ENCODE measurements at regions not wholly inside any gene's neighbourhood (a gene's known extent, or its start where the extent isn't known, plus 50 kb on each side); places are given as distances from the start of the nearest gene placed in this dataset.
A peak's percentile ranks its signal among the peaks of the same experiment; 100 is the strongest.

- Histone ChIP-seq H3K4me1 (peaks cover 0 to 20% (median 6%) of the 10 kb centered on the region in 4 donors), H3K27ac (no peak overlapping the region), H3K9me3 (no peaks in the 10 kb centered on the region), H3K36me3 (no peaks in the 10 kb centered on the region), H3K27me3 (no peaks in the 10 kb centered on the region), H3K4me3 (no peak overlapping the region)
- intact Hi-C loops (cut with DNase I) = no loop called here
- 80% methylated on average over 2 of the region's 4 CpGs for WGBS (ENCODE audit: insufficient coverage, low coverage, low lambda C conversion rate, missing lambda C conversion rate)
- no peak for ATAC-seq
- DNase-seq = no peak
- TF ChIP-seq POLR2A (IDR thresholded peaks at IDR 0.05) (no peak), CTCF (IDR thresholded peaks at IDR 0.05) (no peak)
Observed at GRCh38 chr3:139248593-139249255, 95.1 kb upstream of the MRPS22 start.

GRCh38 chr3:139251529-139251928, 92.3 kb upstream of the MRPS22 start:
- Histone ChIP-seq H3K4me1 (peaks cover 0 to 20% (median 6%) of the 10 kb centered on the region in 4 donors), H3K27ac (peak overlapping the region in 1 of 3 donors; percentile 44), H3K27me3 (no peaks in the 10 kb centered on the region), H3K9me3 (no peaks in the 10 kb centered on the region), H3K4me3 (peak overlapping the region; percentile 2 to 39 (median 25)), H3K36me3 (no peaks in the 10 kb centered on the region)
- peak; percentile 61 to 78 (median 69) for DNase-seq
- 17% methylated on average over 4 of the region's 4 CpGs for WGBS (ENCODE audit: insufficient coverage, low coverage, low lambda C conversion rate, missing lambda C conversion rate)
- intact Hi-C loops (cut with DNase I) = no loop called here
- TF ChIP-seq CTCF (IDR thresholded peaks at IDR 0.05) = no peak
- no peak for TF ChIP-seq POLR2A (IDR thresholded peaks at IDR 0.05)
- peak; percentile 94 to 98 (median 96) for ATAC-seq

GRCh38 chr3:139252719-139253118, 91.1 kb upstream of the MRPS22 start:
- 40% methylated on average over 6 of the region's 7 CpGs for WGBS (ENCODE audit: insufficient coverage, low coverage, low lambda C conversion rate, missing lambda C conversion rate)
- DNase-seq (no peak), ATAC-seq (peak; percentile 29 to 56 (median 39))
- Histone ChIP-seq H3K36me3 (no peaks in the 10 kb centered on the region), H3K9me3 (no peaks in the 10 kb centered on the region), H3K27ac (no peak overlapping the region), H3K4me3 (no peak overlapping the region), H3K4me1 (peaks cover 0 to 20% (median 6%) of the 10 kb centered on the region in 4 donors), H3K27me3 (no peaks in the 10 kb centered on the region)
- no peak for TF ChIP-seq CTCF (IDR thresholded peaks at IDR 0.05)
- TF ChIP-seq POLR2A (IDR thresholded peaks at IDR 0.05) = no peak
- intact Hi-C loops (cut with DNase I) = no loop called here

GRCh38 chr3:139258276-139258675, 85.5 kb upstream of the MRPS22 start:
- no peak for TF ChIP-seq POLR2A (IDR thresholded peaks at IDR 0.05)
- TF ChIP-seq CTCF (IDR thresholded peaks at IDR 0.05) = no peak
- Histone ChIP-seq H3K4me1 (no peaks in the 10 kb centered on the region), H3K27ac (no peak overlapping the region), H3K4me3 (no peak overlapping the region), H3K36me3 (no peaks in the 10 kb centered on the region), H3K27me3 (no peaks in the 10 kb centered on the region), H3K9me3 (no peaks in the 10 kb centered on the region)
- no peak for DNase-seq
- intact Hi-C loops (cut with DNase I) = no loop called here
- WGBS (ENCODE audit: insufficient coverage, low coverage, low lambda C conversion rate, missing lambda C conversion rate) = 65% methylated on average over 4 of the region's 4 CpGs
- no peak for ATAC-seq
